ENCODE measurements at regions not wholly inside any gene's neighbourhood (a gene's known extent, or its start where the extent isn't known, plus 50 kb on each side); places are given as distances from the start of the nearest gene placed in this dataset.

GRCh38 chr1:39085174-39085573, 59.0 kb downstream of the NDUFS5 start:
- DNase-seq: no peak

GRCh38 chr1:39086386-39086785, 60.2 kb downstream of the NDUFS5 start:
- DNase-seq: no peak

- peak; percentile 83 for DNase-seq
Observed at GRCh38 chr1:39086865-39087409, 60.8 kb downstream of the NDUFS5 start.

GRCh38 chr1:39087435-39087834, 61.3 kb downstream of the NDUFS5 start:
- DNase-seq: no peak

- DNase-seq: no peak
Observed at GRCh38 chr1:39088658-39089057, 62.5 kb downstream of the NDUFS5 start.

- no peak for DNase-seq
Observed at GRCh38 chr1:39089931-39090521, 63.9 kb downstream of the NDUFS5 start.

GRCh38 chr1:39090757-39091380, 64.7 kb downstream of the NDUFS5 start:
- no peak for DNase-seq

- DNase-seq: no peak
Observed at GRCh38 chr1:39091845-39092645, 65.9 kb downstream of the NDUFS5 start.

GRCh38 chr1:39094685-39095084, 68.5 kb downstream of the NDUFS5 start:
- DNase-seq: no peak

GRCh38 chr1:39098546-39099250, 72.5 kb downstream of the NDUFS5 start:
- DNase-seq: peak; percentile 76

- DNase-seq: no peak
Observed at GRCh38 chr1:39102537-39103327, 76.6 kb downstream of the NDUFS5 start.

GRCh38 chr1:39103328-39104157, 77.4 kb downstream of the NDUFS5 start:
- DNase-seq: no peak

GRCh38 chr1:39104158-39105060, 78.3 kb downstream of the NDUFS5 start:
- no peak for DNase-seq

- no peak for DNase-seq
Observed at GRCh38 chr1:39105061-39105840, 79.1 kb downstream of the NDUFS5 start.

- no peak for DNase-seq
Observed at GRCh38 chr1:39105841-39106765, 80.0 kb downstream of the NDUFS5 start.

- DNase-seq: no peak
Observed at GRCh38 chr1:39106801-39107327, 80.7 kb downstream of the NDUFS5 start.
